ENCODE measurements at regions not wholly inside any gene's neighbourhood (a gene's known extent, or its start where the extent isn't known, plus 50 kb on each side); places are given as distances from the start of the nearest gene placed in this dataset.
"Not testable (repeated sequence)": the region's sequence is repeated elsewhere in the genome, so short reads cannot be mapped to it uniquely, and the experiment has no call there.

GRCh38 chr9:29230931-29231330 is 1657.7 kb upstream of the C9orf72 start:
- TF ChIP-seq, protein P1, sequence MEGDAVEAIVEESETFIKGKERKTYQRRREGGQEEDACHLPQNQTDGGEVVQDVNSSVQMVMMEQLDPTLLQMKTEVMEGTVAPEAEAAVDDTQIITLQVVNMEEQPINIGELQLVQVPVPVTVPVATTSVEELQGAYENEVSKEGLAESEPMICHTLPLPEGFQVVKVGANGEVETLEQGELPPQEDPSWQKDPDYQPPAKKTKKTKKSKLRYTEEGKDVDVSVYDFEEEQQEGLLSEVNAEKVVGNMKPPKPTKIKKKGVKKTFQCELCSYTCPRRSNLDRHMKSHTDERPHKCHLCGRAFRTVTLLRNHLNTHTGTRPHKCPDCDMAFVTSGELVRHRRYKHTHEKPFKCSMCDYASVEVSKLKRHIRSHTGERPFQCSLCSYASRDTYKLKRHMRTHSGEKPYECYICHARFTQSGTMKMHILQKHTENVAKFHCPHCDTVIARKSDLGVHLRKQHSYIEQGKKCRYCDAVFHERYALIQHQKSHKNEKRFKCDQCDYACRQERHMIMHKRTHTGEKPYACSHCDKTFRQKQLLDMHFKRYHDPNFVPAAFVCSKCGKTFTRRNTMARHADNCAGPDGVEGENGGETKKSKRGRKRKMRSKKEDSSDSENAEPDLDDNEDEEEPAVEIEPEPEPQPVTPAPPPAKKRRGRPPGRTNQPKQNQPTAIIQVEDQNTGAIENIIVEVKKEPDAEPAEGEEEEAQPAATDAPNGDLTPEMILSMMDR (IDR thresholded peaks at IDR 0.05): no peak
- H3K27ac ChIP-seq: no peak overlapping the region
- H3K27me3 ChIP-seq: no peaks in the 10 kb centered on the region
- no peaks in the 10 kb centered on the region for H3K9me3 ChIP-seq
- H3K36me3 ChIP-seq: no peaks in the 10 kb centered on the region
- DNase-seq (no peak), ATAC-seq (no peak)
- H3K4me3 ChIP-seq: no peak overlapping the region
- intact Hi-C loops (cut with DNase I): loop anchor here in 1 of 10 donors (10.0 kb wide), 1 partner anchor 54 kb away; no protein-coding TSS in a partner anchor
- 55 to 61% methylated on average over 2 of the region's 2 CpGs for WGBS, 2 donors
- H3K4me1 ChIP-seq: no peaks in the 10 kb centered on the region

GRCh38 chr9:29233193-29233592 is 1659.9 kb upstream of the C9orf72 start:
- no peaks in the 10 kb centered on the region for H3K9me3 ChIP-seq
- no peaks in the 10 kb centered on the region for H3K4me1 ChIP-seq
- TF ChIP-seq, protein P1 (IDR thresholded peaks at IDR 0.05): no peak
- no peaks in the 10 kb centered on the region for H3K27me3 ChIP-seq
- H3K27ac ChIP-seq: no peak overlapping the region
- intact Hi-C loops (cut with DNase I): loop anchor here in 1 of 10 donors (10.0 kb wide), 1 partner anchor 52 kb away; no protein-coding TSS in a partner anchor
- no peak for ATAC-seq
- no peak for DNase-seq
- H3K36me3 ChIP-seq: no peaks in the 10 kb centered on the region
- no peak overlapping the region for H3K4me3 ChIP-seq
- WGBS, 2 donors: 81 to 85% methylated on average over 2 of the region's 2 CpGs

- Histone ChIP-seq H3K4me3 (no peak overlapping the region), H3K27ac (no peak overlapping the region), H3K4me1 (no peaks in the 10 kb centered on the region), H3K27me3 (no peaks in the 10 kb centered on the region), H3K9me3 (peaks cover 0 to 6% (median 0%) of the 10 kb centered on the region in 11 donors), H3K36me3 (no peaks in the 10 kb centered on the region)
- intact Hi-C loops (cut with DNase I): no loop called here
- DNase-seq (no peak), ATAC-seq (no peak)
- TF ChIP-seq, protein P1 (IDR thresholded peaks at IDR 0.05): no peak
- WGBS, 2 donors: 81 to 92% methylated on average over 1 of the region's 1 CpG
Observed at GRCh38 chr9:29241320-29241719, 1668.0 kb upstream of the C9orf72 start.

DNA sequence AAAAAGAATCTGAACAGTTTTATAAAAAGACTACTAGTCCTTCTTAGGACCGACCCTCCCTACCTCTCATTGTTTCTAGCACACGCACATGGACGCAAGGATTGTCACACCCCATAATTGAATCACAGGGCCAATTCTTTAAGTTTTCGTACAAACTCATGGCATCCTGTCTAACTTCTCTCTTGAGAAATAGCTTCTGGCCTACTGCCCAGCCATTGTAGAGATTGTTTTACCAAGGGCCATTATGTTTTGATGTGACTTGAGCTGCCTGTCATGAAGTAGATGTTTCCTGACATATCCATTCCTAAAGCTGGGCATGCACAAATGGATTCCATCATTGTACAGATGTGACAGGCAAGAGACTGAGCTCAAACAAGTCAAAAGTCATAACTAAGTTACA is 1672.1 kb upstream of the C9orf72 start:
- Histone ChIP-seq H3K4me3 (no peak overlapping the region), H3K27ac (no peak overlapping the region), H3K9me3 (peaks cover 0 to 6% (median 0%) of the 10 kb centered on the region in 11 donors), H3K36me3 (no peaks in the 10 kb centered on the region), H3K4me1 (no peaks in the 10 kb centered on the region), H3K27me3 (no peaks in the 10 kb centered on the region)
- TF ChIP-seq, protein P1 (IDR thresholded peaks at IDR 0.05): no peak
- DNase-seq (no peak), ATAC-seq (no peak)
- WGBS, 2 donors: 57 to 61% methylated on average over 4 of the region's 4 CpGs
- intact Hi-C loops (cut with DNase I): no loop called here

- H3K4me1 ChIP-seq; H3K27me3 ChIP-seq; H3K27ac ChIP-seq; intact Hi-C loops (cut with DNase I); ATAC-seq; H3K4me3 ChIP-seq; H3K36me3 ChIP-seq; DNase-seq: not testable (repeated sequence)
- WGBS, 2 donors: 83 to 87% methylated on average over 8 of the region's 8 CpGs
- H3K9me3 ChIP-seq: peaks cover 0 to 17% (median 0%) of the 10 kb centered on the region in 11 donors
Observed at GRCh38 chr9:29270400-29270799, 1697.1 kb upstream of the C9orf72 start.
